PC-3 (cell line): ENCODE measurements at regions not wholly inside any gene's neighbourhood (a gene's known extent, or its start where the extent isn't known, plus 50 kb on each side); places are given as distances from the start of the nearest gene placed in this dataset.

ENCODE experiments used
- ATAC-seq: fragments of 200-7000 bp; cut with Tn5 transposase; 2 replicates; pipeline ENCODE4 v1.9.1; 2020; ENCODE audit warnings: mild to moderate bottlenecking, moderate library complexity
- BruUV-seq: library from RNA; stranded (reverse); fragments of 400-500 nt; replicated peaks from 2 replicates; lab custom pipeline; 2021; lab: Mats Ljungman, UMichigan
- CTCF ChIA-PET: fragments of 300-600 bp; sonication (Branson Sonifier 250); formaldehyde crosslinking; loops from one replicate; lab custom pipeline; 2022; ENCODE audit warnings: antibody characterized with exemption; lab: Charles Lee
- POLR2A ChIA-PET: fragments of 300-600 bp; sonication (Branson Sonifier 250); formaldehyde crosslinking; loops from one replicate; lab custom pipeline; 2022; ENCODE audit warnings: antibody characterized with exemption; ENCODE audit not compliant: unreplicated experiment; lab: Charles Lee
- DNase-seq: peaks from one replicate; pipeline ENCODE4 v3.0.0-alpha.2; 2015
- H2AFZ ChIP-seq: fragments of 300-600 bp; sonication (generic); 2 replicates; pipeline ENCODE4 v1.6.0; 2016; ENCODE audit warnings: antibody characterized with exemption, low read length
- H3F3A ChIP-seq: fragments of 300-600 bp; sonication (generic); one replicate; pipeline ENCODE4 v1.6.0; 2017; ENCODE audit warnings: antibody characterized with exemption, low read length, control low read depth, mild to moderate bottlenecking; ENCODE audit not compliant: unreplicated experiment
- H3K27ac ChIP-seq: fragments of 300-600 bp; sonication (generic); 2 replicates; pipeline ENCODE4 v1.5.1; 2016; ENCODE audit warnings: mild to moderate bottlenecking, low read length
- H3K27me3 ChIP-seq: fragments of 300-600 bp; sonication (generic); 2 replicates; pipeline ENCODE4 v1.6.1; 2016; ENCODE audit warnings: low read length, mixed read lengths
- H3K36me3 ChIP-seq: fragments of 300-600 bp; sonication (generic); 2 replicates; pipeline ENCODE4 v1.6.1; 2016; ENCODE audit warnings: low read depth, mixed run types, low read length, mixed read lengths
- H3K4me1 ChIP-seq: fragments of 300-600 bp; sonication (generic); 2 replicates; pipeline ENCODE4 v1.5.1; 2016; ENCODE audit warnings: low read length; ENCODE audit not compliant: insufficient read depth
- H3K4me2 ChIP-seq: fragments of 300-600 bp; sonication (generic); 2 replicates; pipeline ENCODE4 v1.6.0; 2016; ENCODE audit warnings: low read length
- H3K4me3 ChIP-seq: fragments of 300-600 bp; sonication (generic); 2 replicates; pipeline ENCODE4 v1.5.1; 2016; ENCODE audit warnings: mild to moderate bottlenecking, low read length, mixed read lengths
- H3K79me2 ChIP-seq: fragments of 300-600 bp; sonication (generic); 2 replicates; pipeline ENCODE4 v1.6.1; 2017; ENCODE audit warnings: low read length, mixed read lengths
- H3K9ac ChIP-seq: fragments of 300-600 bp; sonication (generic); 2 replicates; pipeline ENCODE4 v1.6.0; 2016; ENCODE audit warnings: mild to moderate bottlenecking, low read length
- H3K9me2 ChIP-seq: fragments of 300-600 bp; sonication (generic); replicated peaks from 2 replicates; pipeline ENCODE4 v1.6.1; 2016; ENCODE audit warnings: mixed run types, low read length, mixed read lengths
- H3K9me3 ChIP-seq: fragments of 300-600 bp; sonication (generic); 2 replicates; pipeline ENCODE4 v1.6.1; 2016; ENCODE audit warnings: low read length, mixed read lengths
- H4K20me1 ChIP-seq: fragments of 300-600 bp; sonication (generic); 2 replicates; pipeline ENCODE4 v1.6.1; 2016; ENCODE audit warnings: low read length, mixed read lengths
- CTCF ChIP-seq: fragments of 300-600 bp; sonication (generic); conservative IDR thresholded peaks from 2 replicates; pipeline ENCODE4 v1.5.1; 2017; ENCODE audit warnings: antibody characterized with exemption, low read depth, mild to moderate bottlenecking, low read length
- EZH2 ChIP-seq: fragments of 300-600 bp; sonication (generic); IDR thresholded peaks from one replicate; pipeline ENCODE4 v1.6.1; 2017; ENCODE audit warnings: antibody characterized with exemption, mild to moderate bottlenecking, low read length; ENCODE audit not compliant: unreplicated experiment
- EZH2phosphoT487 ChIP-seq: fragments of 300-600 bp; sonication (generic); IDR thresholded peaks from 2 replicates; pipeline ENCODE4 v1.6.1; 2018; ENCODE audit warnings: mild to moderate bottlenecking, antibody characterized with exemption, low read length, borderline replicate concordance
- intact Hi-C: fragments of 100-400 bp; cut with micrococcal nuclease; formaldehyde crosslinking; loops from 2 replicates; pipeline ENCODE4 v1.9.0; 2023

- no peak overlapping the region for H3K9ac ChIP-seq
- no peak overlapping the region for H3K27ac ChIP-seq
- no peak overlapping the region for H2AFZ ChIP-seq
- 0 out of 2 replicates have a peak, but pooled peaks cover 4% of the 10 kb centered on the region for H3K27me3 ChIP-seq
- H3K4me1 ChIP-seq: peaks cover 12% of the 10 kb centered on the region
- no peaks in the 10 kb centered on the region for H3K79me2 ChIP-seq
- ChIA-PET POLR2A (no interaction called here), CTCF (no interaction called here)
- H3K4me2 ChIP-seq: no peak overlapping the region
- intact Hi-C loops: no loop called here
- no peaks in the 10 kb centered on the region for H3K9me2 ChIP-seq
- no TSS peak for BruUV-seq
- H3F3A ChIP-seq: no peaks in the 10 kb centered on the region
- no peak for TF ChIP-seq EZH2
- no peak for TF ChIP-seq EZH2phosphoT487
- no peak for TF ChIP-seq CTCF
- no peak for ATAC-seq
- H4K20me1 ChIP-seq: no peaks in the 10 kb centered on the region
- no peaks in the 10 kb centered on the region for H3K9me3 ChIP-seq
- H3K36me3 ChIP-seq: no peaks in the 10 kb centered on the region
- no peak overlapping the region for H3K4me3 ChIP-seq
- no peak for DNase-seq
Observed at GRCh38 chr10:20620981-20621380, 276.1 kb downstream of the NEBL start.

GRCh38 chr10:20618011-20618547, 279.0 kb downstream of the NEBL start:
- no peaks in the 10 kb centered on the region for H3F3A ChIP-seq
- H3K9ac ChIP-seq: no peak overlapping the region
- H3K79me2 ChIP-seq: no peaks in the 10 kb centered on the region
- no peaks in the 10 kb centered on the region for H3K9me3 ChIP-seq
- no peaks in the 10 kb centered on the region for H3K9me2 ChIP-seq
- ATAC-seq (no peak), DNase-seq (no peak)
- intact Hi-C loops: no loop called here
- peaks cover 6% of the 10 kb centered on the region for H3K4me1 ChIP-seq
- TF ChIP-seq EZH2: no peak
- TF ChIP-seq CTCF: no peak
- TF ChIP-seq EZH2phosphoT487: no peak
- no TSS peak for BruUV-seq
- no peak overlapping the region for H3K4me2 ChIP-seq
- H3K36me3 ChIP-seq: no peaks in the 10 kb centered on the region
- POLR2A ChIA-PET: no interaction called here
- H4K20me1 ChIP-seq: no peaks in the 10 kb centered on the region
- CTCF ChIA-PET: no interaction called here
- no peak overlapping the region for H2AFZ ChIP-seq
- H3K4me3 ChIP-seq: no peak overlapping the region
- no peak overlapping the region for H3K27ac ChIP-seq
- H3K27me3 ChIP-seq: 0 out of 2 replicates have a peak, but pooled peaks cover 11% of the 10 kb centered on the region

GRCh38 chr10:20616918-20617810, 279.9 kb downstream of the NEBL start:
- H3K4me3 ChIP-seq: no peak overlapping the region
- no peaks in the 10 kb centered on the region for H3K9me2 ChIP-seq
- TF ChIP-seq CTCF: no peak
- TF ChIP-seq EZH2phosphoT487: no peak
- no peak for TF ChIP-seq EZH2
- intact Hi-C loops: no loop called here
- no peak overlapping the region for H2AFZ ChIP-seq
- ChIA-PET POLR2A (no interaction called here), CTCF (no interaction called here)
- DNase-seq: no peak
- no TSS peak for BruUV-seq
- peaks cover under 1% of the 10 kb centered on the region; the same call in 1 of the 2 replicates for H3K4me1 ChIP-seq
- H3K27ac ChIP-seq: no peak overlapping the region
- H4K20me1 ChIP-seq: no peaks in the 10 kb centered on the region
- no peaks in the 10 kb centered on the region for H3K9me3 ChIP-seq
- 0 out of 2 replicates have a peak, but pooled peaks cover 11% of the 10 kb centered on the region for H3K27me3 ChIP-seq
- ATAC-seq: no peak
- H3K4me2 ChIP-seq: no peak overlapping the region
- H3K79me2 ChIP-seq: no peaks in the 10 kb centered on the region
- no peak overlapping the region for H3K9ac ChIP-seq
- H3K36me3 ChIP-seq: no peaks in the 10 kb centered on the region
- no peaks in the 10 kb centered on the region for H3F3A ChIP-seq
